Naive thymus-derived CD4-positive, alpha-beta T cell (primary cell): ENCODE measurements at regions not wholly inside any gene's neighbourhood (a gene's known extent, or its start where the extent isn't known, plus 50 kb on each side); places are given as distances from the start of the nearest gene placed in this dataset.

ENCODE experiments used
- ATAC-seq: fragments of 150-1000 bp; cut with Tn5 transposase; 2 replicates; pipeline ENCODE4 v1.10.0; 2021; ENCODE audit warnings: mild to moderate bottlenecking, moderate library complexity
- CTCF ChIA-PET: fragments of 350-600 bp; sonication (Branson Sonifier 250); formaldehyde crosslinking; loops from one replicate; lab custom pipeline; 2021; ENCODE audit warnings: antibody characterized with exemption; lab: Charles Lee
- POLR2A ChIA-PET: fragments of 350-600 bp; sonication (Branson Sonifier 250); formaldehyde crosslinking; loops from one replicate; lab custom pipeline; 2021; ENCODE audit warnings: antibody characterized with exemption, inconsistent platforms; lab: Charles Lee
- DNase-seq, 9 donors: peaks; one replicate each; pipeline versions ENCODE4 v3.0.0 to v3.0.0-alpha.2; 2020 to 2022; ENCODE audit warnings: mixed read lengths in 1 of 9
- H3K27ac ChIP-seq: one replicate; pipeline ENCODE4 v1.7.0; 2013; ENCODE audit warnings: mild to moderate bottlenecking, low read depth, low read length, moderate library complexity
- H3K27me3 ChIP-seq, 2 donors: one replicate each; pipeline ENCODE4 v1.7.0; 2013; ENCODE audit warnings: low read length in 2 of 2, mild to moderate bottlenecking in 2 of 2, moderate library complexity in 2 of 2; ENCODE audit not compliant: control insufficient read depth in 2 of 2, insufficient read depth in 2 of 2
- H3K36me3 ChIP-seq, 3 experiments: 1 replicate in 2 of 3; 2 replicates in 1 of 3; pipeline ENCODE4 v1.7.0; 2013; ENCODE audit warnings: low read length in 3 of 3, mild to moderate bottlenecking in 3 of 3, moderate library complexity in 1 of 3; ENCODE audit not compliant: insufficient read depth in 3 of 3, control insufficient read depth in 2 of 3
- H3K4me1 ChIP-seq, 2 donors: one replicate each; pipeline ENCODE4 v1.7.0; 2013; ENCODE audit warnings: low read length in 2 of 2, mild to moderate bottlenecking in 2 of 2, moderate library complexity in 1 of 2; ENCODE audit not compliant: control insufficient read depth in 2 of 2, insufficient read depth in 2 of 2
- H3K4me3 ChIP-seq: 2 replicates; pipeline ENCODE4 v1.7.0; 2013; ENCODE audit warnings: mild to moderate bottlenecking, low read length
- H3K9me3 ChIP-seq, 3 experiments: 1 replicate in 2 of 3; 2 replicates in 1 of 3; pipeline ENCODE4 v1.7.0; 2013; ENCODE audit warnings: low read length in 3 of 3; ENCODE audit not compliant: control insufficient read depth in 2 of 3
- H3K27ac Mint-ChIP-seq, 9 donors: one replicate each; pipeline ENCODE4 v1.8.0; 2020 to 2022; ENCODE audit warnings: mixed read lengths in 9 of 9, mild to moderate bottlenecking in 8 of 9, moderate library complexity in 5 of 9, inconsistent platforms in 2 of 9
- H3K27me3 Mint-ChIP-seq, 5 donors: one replicate each; pipeline ENCODE4 v1.8.0; 2021 to 2022; ENCODE audit warnings: mixed read lengths in 5 of 5, mild to moderate bottlenecking in 1 of 5
- H3K36me3 Mint-ChIP-seq, 5 donors: one replicate each; pipeline ENCODE4 v1.8.0; 2020 to 2022; ENCODE audit warnings: mixed read lengths in 5 of 5, mild to moderate bottlenecking in 3 of 5, inconsistent platforms in 1 of 5
- H3K4me1 Mint-ChIP-seq, 7 donors: one replicate each; pipeline ENCODE4 v1.8.0; 2020 to 2022; ENCODE audit warnings: mixed read lengths in 7 of 7, mild to moderate bottlenecking in 3 of 7, inconsistent platforms in 1 of 7
- H3K4me3 Mint-ChIP-seq, 10 donors: one replicate each; pipeline ENCODE4 v1.8.0; 2020 to 2022; ENCODE audit warnings: mild to moderate bottlenecking in 10 of 10, mixed read lengths in 10 of 10, moderate library complexity in 6 of 10, inconsistent platforms in 2 of 10
- H3K9me3 Mint-ChIP-seq, 11 donors: one replicate each; pipeline ENCODE4 v1.8.0; 2020 to 2022; ENCODE audit warnings: mixed read lengths in 11 of 11, mild to moderate bottlenecking in 4 of 11, inconsistent platforms in 1 of 11, moderate library complexity in 1 of 11
- intact Hi-C, 2 donors: fragments of 100-400 bp; cut with micrococcal nuclease; formaldehyde crosslinking; loops; one replicate each; pipeline ENCODE4 v1.15.1; 2023

DNA sequence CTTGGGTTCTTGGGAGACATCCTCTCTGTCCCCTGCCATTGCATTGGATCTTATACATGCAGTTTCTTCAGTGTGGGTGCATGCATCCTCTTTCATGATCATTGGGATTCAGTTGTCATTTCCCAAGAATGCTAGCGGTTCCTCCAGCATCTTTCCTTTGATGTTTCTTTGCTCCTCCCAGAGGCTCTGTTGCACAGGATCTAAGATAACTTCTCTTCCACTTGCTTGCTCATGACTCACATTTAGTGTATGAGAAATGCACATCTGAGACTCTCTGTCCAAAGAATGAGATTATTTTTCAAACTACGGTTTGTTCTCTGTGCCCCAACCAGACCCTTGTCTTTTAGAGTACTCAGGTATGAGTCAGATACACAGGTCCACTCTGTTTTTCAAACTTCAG, 197.1 kb downstream of the NDFIP2 start:
- H3K27me3 Mint-ChIP-seq: peaks cover 0 to 11% (median 5%) of the 10 kb centered on the region in 5 donors
- intact Hi-C loops: loop anchor here in 1 of 2 donors (5.0 kb wide), 1 partner anchor 684 kb away; no protein-coding TSS in a partner anchor
- H3K27me3 ChIP-seq: no peaks in the 10 kb centered on the region
- no peak overlapping the region for H3K4me3 Mint-ChIP-seq
- ATAC-seq (no peak), DNase-seq (no peak)
- CTCF ChIA-PET: no interaction called here
- H3K4me1 ChIP-seq: no peaks in the 10 kb centered on the region
- no peaks in the 10 kb centered on the region for H3K4me1 Mint-ChIP-seq
- peaks cover 0 to 4% (median 0%) of the 10 kb centered on the region in 5 donors for H3K36me3 Mint-ChIP-seq
- H3K4me3 ChIP-seq: no peak overlapping the region
- no peak overlapping the region for H3K27ac ChIP-seq
- H3K36me3 ChIP-seq: no peaks in the 10 kb centered on the region
- H3K9me3 ChIP-seq: no peaks in the 10 kb centered on the region
- H3K9me3 Mint-ChIP-seq: peaks cover 0 to 8% (median 5%) of the 10 kb centered on the region in 11 donors
- POLR2A ChIA-PET: no interaction called here
- H3K27ac Mint-ChIP-seq: no peak overlapping the region

DNA sequence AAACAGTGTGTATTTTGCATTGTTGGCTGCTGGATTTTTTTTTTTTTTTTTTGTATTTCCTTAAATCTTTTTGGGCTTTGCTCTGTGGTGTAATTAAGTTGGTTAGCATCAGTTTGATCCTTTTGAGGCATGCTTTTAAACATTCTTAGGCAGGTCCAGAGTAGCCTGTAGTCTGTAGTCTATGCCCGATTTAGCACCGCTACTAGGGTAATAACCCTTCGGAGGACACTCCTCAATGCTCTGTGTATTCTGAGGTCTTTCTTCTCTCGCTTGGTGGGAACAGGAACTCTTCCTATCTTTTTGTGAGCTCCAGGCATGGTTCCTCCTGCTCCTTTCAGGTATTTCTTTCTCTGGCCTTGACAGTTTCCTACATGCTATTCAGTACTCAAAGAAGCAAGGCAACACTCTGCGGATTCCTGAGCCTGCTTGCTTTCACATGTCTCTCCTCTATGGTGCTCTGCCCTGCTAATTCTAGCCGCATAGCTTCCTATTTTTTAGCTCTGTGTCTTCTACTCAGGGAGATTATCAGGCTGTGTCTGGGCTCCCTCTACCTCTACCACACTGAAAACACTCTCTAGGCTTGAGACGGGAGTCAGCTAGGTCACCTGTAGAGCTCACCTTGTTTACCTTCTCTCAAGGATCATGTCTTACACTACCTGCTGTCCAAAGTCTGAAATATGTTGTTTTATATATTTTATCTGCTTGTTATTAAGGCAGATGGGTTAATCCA, 195.1 kb downstream of the NDFIP2 start:
- H3K4me3 Mint-ChIP-seq: no peak overlapping the region
- POLR2A ChIA-PET: no interaction called here
- H3K9me3 ChIP-seq: no peaks in the 10 kb centered on the region
- H3K36me3 Mint-ChIP-seq: no peaks in the 10 kb centered on the region
- DNase-seq (no peak), ATAC-seq (no peak)
- no peaks in the 10 kb centered on the region for H3K4me1 Mint-ChIP-seq
- peaks cover 0 to 13% (median 5%) of the 10 kb centered on the region in 5 donors for H3K27me3 Mint-ChIP-seq
- H3K27me3 ChIP-seq: no peaks in the 10 kb centered on the region
- CTCF ChIA-PET: interaction anchor here (0.7 kb wide), 1 partner anchor 19 kb away, joined by 3 read pairs; no protein-coding TSS in a partner anchor
- H3K27ac Mint-ChIP-seq: no peak overlapping the region
- no peaks in the 10 kb centered on the region for H3K36me3 ChIP-seq
- H3K9me3 Mint-ChIP-seq: peaks cover 0 to 3% (median 0%) of the 10 kb centered on the region in 11 donors
- no peak overlapping the region for H3K4me3 ChIP-seq
- no peak overlapping the region for H3K27ac ChIP-seq
- intact Hi-C loops: loop anchor here in 1 of 2 donors (5.0 kb wide), 1 partner anchor 686 kb away; no protein-coding TSS in a partner anchor
- no peaks in the 10 kb centered on the region for H3K4me1 ChIP-seq

DNA sequence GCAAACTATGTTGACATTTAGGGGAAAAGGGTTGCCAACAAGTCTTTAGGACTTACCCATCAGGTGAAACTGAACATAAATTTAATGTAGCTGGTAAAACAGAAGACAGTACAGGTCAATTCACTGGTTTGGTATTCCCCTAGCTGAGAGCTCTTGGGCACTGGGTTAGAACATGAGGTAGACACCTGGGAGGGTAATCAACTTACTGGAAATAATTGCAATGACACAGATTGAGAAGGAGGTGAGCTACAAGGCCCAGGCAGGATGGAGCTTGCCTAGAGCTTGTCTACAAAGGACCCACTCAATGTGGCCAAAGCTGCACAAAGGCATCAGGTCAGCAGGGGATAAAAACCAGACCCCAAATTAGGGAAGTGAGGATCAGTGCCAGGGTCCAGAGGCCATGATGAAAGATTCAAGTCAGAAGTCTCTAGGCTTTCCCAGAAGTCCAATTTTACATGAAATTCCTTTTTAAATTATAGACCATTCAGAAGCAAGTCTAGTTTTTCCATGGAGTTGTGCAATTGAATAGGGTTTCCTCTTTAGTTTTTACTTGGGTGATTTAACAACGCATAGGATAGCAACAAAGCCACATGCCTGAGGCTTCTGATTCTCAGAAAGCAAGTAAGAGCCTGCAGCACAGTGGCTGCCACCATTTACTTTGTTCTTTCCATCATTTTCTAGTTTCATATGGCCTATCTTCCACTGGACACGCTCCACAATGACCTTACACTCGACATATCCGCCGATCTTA, 194.0 kb downstream of the NDFIP2 start:
- DNase-seq: no peak
- Mint-ChIP-seq H3K36me3 (no peaks in the 10 kb centered on the region), H3K27me3 (peaks cover 0 to 19% (median 5%) of the 10 kb centered on the region in 5 donors), H3K4me3 (no peak overlapping the region), H3K4me1 (no peaks in the 10 kb centered on the region), H3K9me3 (peaks cover 0 to 3% (median 0%) of the 10 kb centered on the region in 11 donors), H3K27ac (no peak overlapping the region)
- POLR2A ChIA-PET: no interaction called here
- Histone ChIP-seq H3K4me1 (no peaks in the 10 kb centered on the region), H3K4me3 (no peak overlapping the region), H3K27ac (no peak overlapping the region), H3K9me3 (no peaks in the 10 kb centered on the region), H3K36me3 (no peaks in the 10 kb centered on the region), H3K27me3 (no peaks in the 10 kb centered on the region)
- CTCF ChIA-PET: no interaction called here
- ATAC-seq: no peak
- intact Hi-C loops: loop anchor here in 1 of 2 donors (5.0 kb wide), 1 partner anchor 687 kb away; no protein-coding TSS in a partner anchor

DNA sequence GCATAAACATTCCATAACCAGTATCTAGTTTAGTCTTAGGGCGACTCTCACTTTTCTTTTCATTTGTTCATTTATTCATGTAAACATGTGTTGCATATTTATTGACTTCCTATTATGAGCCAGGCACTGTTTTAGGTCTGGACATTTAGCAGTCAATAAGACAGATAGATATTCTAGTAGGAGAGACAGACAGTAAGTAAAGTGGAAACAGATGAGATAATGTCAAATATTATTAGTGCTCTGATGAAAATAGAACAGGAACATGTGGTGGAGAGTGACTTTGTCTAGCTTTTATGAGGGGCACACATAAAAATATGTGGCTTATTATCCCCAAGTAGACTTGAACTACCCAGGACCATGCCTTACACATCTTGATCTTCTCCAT, 193.0 kb downstream of the NDFIP2 start:
- ATAC-seq: no peak
- H3K27me3 Mint-ChIP-seq: peaks cover 0 to 18% (median 7%) of the 10 kb centered on the region in 5 donors
- H3K9me3 ChIP-seq: no peaks in the 10 kb centered on the region
- H3K4me1 Mint-ChIP-seq: no peaks in the 10 kb centered on the region
- no peaks in the 10 kb centered on the region for H3K36me3 ChIP-seq
- no peak overlapping the region for H3K27ac ChIP-seq
- H3K9me3 Mint-ChIP-seq: peaks cover 0 to 3% (median 0%) of the 10 kb centered on the region in 11 donors
- H3K4me3 Mint-ChIP-seq: no peak overlapping the region
- DNase-seq: no peak
- CTCF ChIA-PET: no interaction called here
- H3K36me3 Mint-ChIP-seq: no peaks in the 10 kb centered on the region
- H3K4me1 ChIP-seq: no peaks in the 10 kb centered on the region
- intact Hi-C loops: no loop called here
- no peaks in the 10 kb centered on the region for H3K27me3 ChIP-seq
- H3K27ac Mint-ChIP-seq: no peak overlapping the region
- H3K4me3 ChIP-seq: no peak overlapping the region
- POLR2A ChIA-PET: no interaction called here

DNA sequence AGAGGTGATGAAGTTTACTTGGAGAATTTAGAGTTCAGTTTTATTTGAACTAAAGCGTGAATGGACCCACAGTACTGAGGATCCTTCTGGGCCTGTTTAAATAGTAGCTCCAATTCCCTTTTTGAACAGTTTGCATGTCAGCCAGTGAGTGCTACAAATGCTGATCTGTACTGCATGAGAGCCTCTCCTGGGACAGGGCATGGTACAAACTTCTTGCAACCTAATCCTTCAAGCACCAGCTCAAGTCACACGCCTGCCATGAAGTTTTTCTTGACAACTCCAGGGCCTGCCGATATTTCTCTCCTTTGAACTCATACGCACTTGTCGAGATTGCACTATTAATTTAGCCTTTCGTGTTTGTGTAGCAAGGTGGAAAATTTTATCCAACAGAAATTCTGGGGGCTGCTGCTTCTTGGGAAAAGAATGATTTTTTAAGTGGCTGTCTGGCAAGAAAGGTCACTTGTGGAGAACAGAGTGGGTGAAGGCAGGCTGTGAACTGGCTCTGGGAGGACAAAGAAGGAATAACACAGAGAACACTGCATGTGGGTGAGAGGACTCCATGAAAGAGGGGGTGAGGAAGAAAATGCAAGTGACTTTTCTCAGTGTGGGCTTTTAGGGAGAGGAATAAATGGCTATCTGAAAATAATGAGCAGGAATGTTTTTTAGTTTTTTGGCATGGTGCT, 192.5 kb downstream of the NDFIP2 start:
- no peaks in the 10 kb centered on the region for H3K36me3 Mint-ChIP-seq
- peaks cover 0 to 18% (median 7%) of the 10 kb centered on the region in 5 donors for H3K27me3 Mint-ChIP-seq
- no peak overlapping the region for H3K4me3 Mint-ChIP-seq
- DNase-seq: no peak
- H3K4me1 Mint-ChIP-seq: no peaks in the 10 kb centered on the region
- no peak overlapping the region for H3K4me3 ChIP-seq
- H3K36me3 ChIP-seq: no peaks in the 10 kb centered on the region
- H3K27ac Mint-ChIP-seq: no peak overlapping the region
- no peaks in the 10 kb centered on the region for H3K27me3 ChIP-seq
- CTCF ChIA-PET: no interaction called here
- POLR2A ChIA-PET: no interaction called here
- no peak overlapping the region for H3K27ac ChIP-seq
- peaks cover 0 to 3% (median 0%) of the 10 kb centered on the region in 11 donors for H3K9me3 Mint-ChIP-seq
- H3K9me3 ChIP-seq: no peaks in the 10 kb centered on the region
- intact Hi-C loops: no loop called here
- no peak for ATAC-seq
- H3K4me1 ChIP-seq: no peaks in the 10 kb centered on the region

DNA sequence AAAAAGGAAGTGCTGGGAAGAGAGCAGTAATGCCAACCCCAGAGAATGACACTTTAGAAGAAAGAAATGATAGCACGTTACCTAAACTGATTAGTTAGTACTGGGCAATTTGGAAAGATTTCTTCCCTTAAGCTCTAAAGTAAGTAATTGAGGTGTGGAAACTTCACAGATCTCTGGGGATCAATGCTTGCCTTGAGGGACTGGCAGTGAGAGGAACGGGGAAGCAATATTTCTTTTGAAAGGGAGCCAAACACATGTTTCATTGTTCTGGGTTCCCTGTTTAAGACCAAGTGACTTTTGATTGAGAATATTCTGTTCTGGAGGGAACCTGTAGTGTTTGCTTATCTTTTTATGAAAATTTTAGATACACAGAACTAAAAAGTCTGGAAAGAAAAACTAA, 190.5 kb downstream of the NDFIP2 start:
- ATAC-seq: no peak
- Mint-ChIP-seq H3K36me3 (no peaks in the 10 kb centered on the region), H3K4me3 (no peak overlapping the region), H3K27ac (no peak overlapping the region), H3K4me1 (no peaks in the 10 kb centered on the region), H3K27me3 (peaks cover 0 to 22% (median 11%) of the 10 kb centered on the region in 5 donors), H3K9me3 (peaks cover 0 to 3% (median 0%) of the 10 kb centered on the region in 11 donors)
- Histone ChIP-seq H3K9me3 (no peaks in the 10 kb centered on the region), H3K36me3 (no peaks in the 10 kb centered on the region), H3K4me1 (no peaks in the 10 kb centered on the region), H3K27ac (no peak overlapping the region), H3K27me3 (no peaks in the 10 kb centered on the region), H3K4me3 (no peak overlapping the region)
- ChIA-PET CTCF (no interaction called here), POLR2A (no interaction called here)
- DNase-seq: no peak
- intact Hi-C loops: no loop called here
